Caco-2 (cell line): ENCODE measurements at regions not wholly inside any gene's neighbourhood (a gene's known extent, or its start where the extent isn't known, plus 50 kb on each side); places are given as distances from the start of the nearest gene placed in this dataset.

ENCODE experiments used
- BruUV-seq: library from RNA; stranded (reverse); fragments of 400-500 nt; replicated peaks from 2 replicates; lab custom pipeline; 2021; lab: Mats Ljungman, UMichigan
- CTCF ChIA-PET: fragments of 300-600 bp; sonication (Branson Sonifier 250); formaldehyde crosslinking; loops from one replicate; lab custom pipeline; 2022; ENCODE audit warnings: antibody characterized with exemption; lab: Charles Lee
- POLR2A ChIA-PET: fragments of 300-600 bp; sonication (Branson Sonifier 250); formaldehyde crosslinking; loops from one replicate; lab custom pipeline; 2022; ENCODE audit warnings: antibody characterized with exemption; lab: Charles Lee
- DNase-seq, 2 experiments: peaks; one replicate each; pipeline versions ENCODE4 v3.0.0 to v3.0.0-alpha.2; 2020 to 2022
- H3K27me3 ChIP-seq: replicated peaks from 2 replicates; pipeline ENCODE4 v1.6.0; 2011; ENCODE audit warnings: low read length; ENCODE audit not compliant: control insufficient read depth, insufficient read depth
- H3K36me3 ChIP-seq: 2 replicates; pipeline ENCODE4 v1.5.1; 2011; ENCODE audit warnings: low read length; ENCODE audit not compliant: control insufficient read depth, insufficient read depth
- H3K4me1 ChIP-seq: fragments of 250-450 bp; sonication (Bioruptor Pico); 2 replicates; pipeline ENCODE4 v1.5.1; 2020; ENCODE audit warnings: mild to moderate bottlenecking
- H3K4me3 ChIP-seq: 2 replicates; pipeline ENCODE4 v1.5.1; 2011; ENCODE audit warnings: low read depth, mild to moderate bottlenecking, control low read depth, low read length
- H3K9me3 ChIP-seq: fragments of 250-450 bp; sonication (Bioruptor Pico); 2 replicates; pipeline ENCODE4 v1.5.1; 2020; ENCODE audit warnings: mild to moderate bottlenecking, moderate library complexity
- H3K27ac Mint-ChIP-seq: one replicate; pipeline ENCODE4 v1.8.0; 2022; ENCODE audit warnings: mixed read lengths; ENCODE audit not compliant: unreplicated experiment
- H3K27me3 Mint-ChIP-seq: one replicate; pipeline ENCODE4 v1.8.0; 2022; ENCODE audit warnings: mixed read lengths; ENCODE audit not compliant: insufficient read depth, unreplicated experiment
- H3K36me3 Mint-ChIP-seq: one replicate; pipeline ENCODE4 v1.8.0; 2022; ENCODE audit warnings: mild to moderate bottlenecking, mixed read lengths; ENCODE audit not compliant: insufficient read depth, unreplicated experiment
- H3K4me1 Mint-ChIP-seq: one replicate; pipeline ENCODE4 v1.8.0; 2022; ENCODE audit warnings: low read depth, mixed read lengths; ENCODE audit not compliant: unreplicated experiment
- H3K4me3 Mint-ChIP-seq: one replicate; pipeline ENCODE4 v1.8.0; 2022; ENCODE audit warnings: mild to moderate bottlenecking, moderate library complexity, mixed read lengths; ENCODE audit not compliant: unreplicated experiment
- H3K9me3 Mint-ChIP-seq: one replicate; pipeline ENCODE4 v1.8.0; 2022; ENCODE audit warnings: mixed read lengths; ENCODE audit not compliant: unreplicated experiment
- intact Hi-C: fragments of 100-400 bp; cut with micrococcal nuclease; formaldehyde crosslinking; loops from one replicate; pipeline ENCODE4 v1.10.0; 2022; ENCODE audit not compliant: unreplicated experiment
- TF ChIP-seq, protein P1 (sequence below), 2 experiments: fragments of 200-600 bp in 1 of 2; IDR thresholded peaks; 1 replicate in 1 of 2; 2 replicates in 1 of 2; pipeline versions ENCODE4 v1.5.1 to v1.8.0; 2011 to 2022; ENCODE audit warnings: antibody characterized with exemption in 1 of 2, control low read depth in 1 of 2, inconsistent platforms in 1 of 2, low read depth in 1 of 2, low read length in 1 of 2, mild to moderate bottlenecking in 1 of 2, moderate library complexity in 1 of 2; ENCODE audit not compliant: insufficient read depth in 1 of 2, severe bottlenecking in 1 of 2, unreplicated experiment in 1 of 2

DNA sequence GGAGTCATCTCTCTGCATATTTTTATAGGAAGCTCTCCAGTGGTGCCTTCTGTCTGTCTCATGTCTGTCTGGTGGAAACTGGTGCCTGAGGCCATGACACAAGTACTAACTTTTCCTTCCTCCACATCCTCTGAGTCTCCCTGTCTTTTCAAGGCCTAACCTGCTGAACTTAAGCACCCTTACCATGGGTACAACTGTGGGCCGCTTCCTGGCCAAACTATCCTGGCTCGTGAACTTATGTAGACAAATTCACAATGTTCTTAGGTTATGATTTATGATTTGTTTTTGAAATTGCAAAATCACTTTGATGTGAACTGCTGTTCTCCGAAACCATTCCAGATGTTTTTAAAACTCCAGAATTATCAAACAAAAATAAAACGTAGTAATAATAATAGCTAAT is 804.5 kb upstream of the POU3F3 start:
- Mint-ChIP-seq H3K27me3 (peaks cover 2% of the 10 kb centered on the region), H3K27ac (no peak overlapping the region), H3K36me3 (no peaks in the 10 kb centered on the region), H3K9me3 (no peaks in the 10 kb centered on the region), H3K4me1 (no peaks in the 10 kb centered on the region), H3K4me3 (no peak overlapping the region)
- intact Hi-C loops, result no loop called here
- H3K27me3 ChIP-seq, result no peaks in the 10 kb centered on the region
- BruUV-seq, result no TSS peak
- ChIA-PET CTCF (no interaction called here), POLR2A (no interaction called here)
- H3K4me3 ChIP-seq, result no peak overlapping the region
- DNase-seq, result no peak
- no peaks in the 10 kb centered on the region for H3K9me3 ChIP-seq
- no peaks in the 10 kb centered on the region for H3K36me3 ChIP-seq
- no peaks in the 10 kb centered on the region for H3K4me1 ChIP-seq
- TF ChIP-seq, protein P1, sequence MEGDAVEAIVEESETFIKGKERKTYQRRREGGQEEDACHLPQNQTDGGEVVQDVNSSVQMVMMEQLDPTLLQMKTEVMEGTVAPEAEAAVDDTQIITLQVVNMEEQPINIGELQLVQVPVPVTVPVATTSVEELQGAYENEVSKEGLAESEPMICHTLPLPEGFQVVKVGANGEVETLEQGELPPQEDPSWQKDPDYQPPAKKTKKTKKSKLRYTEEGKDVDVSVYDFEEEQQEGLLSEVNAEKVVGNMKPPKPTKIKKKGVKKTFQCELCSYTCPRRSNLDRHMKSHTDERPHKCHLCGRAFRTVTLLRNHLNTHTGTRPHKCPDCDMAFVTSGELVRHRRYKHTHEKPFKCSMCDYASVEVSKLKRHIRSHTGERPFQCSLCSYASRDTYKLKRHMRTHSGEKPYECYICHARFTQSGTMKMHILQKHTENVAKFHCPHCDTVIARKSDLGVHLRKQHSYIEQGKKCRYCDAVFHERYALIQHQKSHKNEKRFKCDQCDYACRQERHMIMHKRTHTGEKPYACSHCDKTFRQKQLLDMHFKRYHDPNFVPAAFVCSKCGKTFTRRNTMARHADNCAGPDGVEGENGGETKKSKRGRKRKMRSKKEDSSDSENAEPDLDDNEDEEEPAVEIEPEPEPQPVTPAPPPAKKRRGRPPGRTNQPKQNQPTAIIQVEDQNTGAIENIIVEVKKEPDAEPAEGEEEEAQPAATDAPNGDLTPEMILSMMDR (IDR thresholded peaks at IDR 0.05; ENCODE audit: insufficient read depth in 1 of 2, low read depth in 1 of 2, low read length in 1 of 2, severe bottlenecking in 1 of 2, unreplicated experiment in 1 of 2), result no peak

DNA sequence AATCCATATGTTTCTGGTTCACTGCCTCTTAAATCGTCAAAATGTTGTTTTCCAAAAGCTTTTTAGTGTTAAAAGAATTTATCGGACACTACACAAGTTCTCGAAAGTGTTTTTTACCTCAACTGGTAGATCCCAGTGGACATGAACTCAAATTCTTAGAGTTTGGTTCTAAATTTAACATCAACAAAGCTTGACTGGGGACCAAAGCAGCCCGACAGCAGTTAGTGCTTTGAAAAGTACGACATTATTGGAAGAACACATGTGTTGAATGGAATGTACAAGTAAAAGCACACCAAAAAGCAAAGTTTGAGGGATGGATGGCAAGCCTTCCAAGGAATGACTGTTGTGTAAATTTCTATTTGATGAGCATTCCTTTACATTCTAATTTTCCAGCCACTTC is 803.9 kb upstream of the POU3F3 start:
- intact Hi-C loops, result no loop called here
- Mint-ChIP-seq H3K4me1 (no peaks in the 10 kb centered on the region), H3K9me3 (no peaks in the 10 kb centered on the region), H3K4me3 (no peak overlapping the region), H3K27me3 (peaks cover 2% of the 10 kb centered on the region), H3K27ac (no peak overlapping the region), H3K36me3 (no peaks in the 10 kb centered on the region)
- no peaks in the 10 kb centered on the region for H3K36me3 ChIP-seq
- CTCF ChIA-PET, result no interaction called here
- H3K27me3 ChIP-seq, result no peaks in the 10 kb centered on the region
- no peak for DNase-seq
- POLR2A ChIA-PET, result no interaction called here
- H3K4me3 ChIP-seq, result no peak overlapping the region
- no peaks in the 10 kb centered on the region for H3K4me1 ChIP-seq
- BruUV-seq, result no TSS peak
- TF ChIP-seq, protein P1 (IDR thresholded peaks at IDR 0.05; ENCODE audit: insufficient read depth in 1 of 2, low read depth in 1 of 2, low read length in 1 of 2, severe bottlenecking in 1 of 2, unreplicated experiment in 1 of 2), result no peak
- H3K9me3 ChIP-seq, result no peaks in the 10 kb centered on the region

DNA sequence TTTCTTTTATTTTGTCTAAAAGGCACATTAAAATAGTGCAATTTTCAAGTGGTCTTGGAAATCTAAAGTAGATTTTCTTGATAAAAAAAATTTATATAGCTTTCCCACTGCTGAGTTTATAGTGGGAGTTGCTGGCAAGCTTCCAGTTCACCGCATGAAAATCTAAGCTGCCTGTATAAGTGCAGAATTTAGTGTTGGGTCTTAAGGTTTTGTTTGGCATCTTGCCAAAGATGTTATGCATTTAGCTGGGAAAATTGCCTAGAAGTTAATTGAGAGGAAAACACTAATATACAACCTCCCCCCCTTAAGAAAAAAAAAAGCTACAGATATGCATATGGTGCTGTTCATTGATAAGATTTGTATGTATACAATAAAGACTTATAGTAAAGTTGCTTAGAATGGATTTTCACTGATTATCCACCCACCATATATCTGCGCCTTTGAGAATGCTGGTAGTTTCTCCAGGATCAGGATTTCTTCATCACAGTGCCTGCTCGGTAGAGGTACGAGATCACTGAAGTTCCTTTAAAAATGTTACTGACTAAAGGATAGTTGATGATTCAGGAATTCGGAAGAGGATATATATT is 803.2 kb upstream of the POU3F3 start:
- H3K4me1 Mint-ChIP-seq, result no peaks in the 10 kb centered on the region
- peaks cover 2% of the 10 kb centered on the region for H3K27me3 Mint-ChIP-seq
- H3K4me1 ChIP-seq, result no peaks in the 10 kb centered on the region
- H3K9me3 ChIP-seq, result no peaks in the 10 kb centered on the region
- POLR2A ChIA-PET, result no interaction called here
- CTCF ChIA-PET, result no interaction called here
- intact Hi-C loops, result no loop called here
- no peak overlapping the region for H3K4me3 ChIP-seq
- TF ChIP-seq, protein P1 (IDR thresholded peaks at IDR 0.05; ENCODE audit: insufficient read depth in 1 of 2, low read depth in 1 of 2, low read length in 1 of 2, severe bottlenecking in 1 of 2, unreplicated experiment in 1 of 2), result no peak
- no peaks in the 10 kb centered on the region for H3K36me3 Mint-ChIP-seq
- no peaks in the 10 kb centered on the region for H3K9me3 Mint-ChIP-seq
- H3K4me3 Mint-ChIP-seq, result no peak overlapping the region
- DNase-seq, result no peak
- BruUV-seq, result no TSS peak
- no peak overlapping the region for H3K27ac Mint-ChIP-seq
- no peaks in the 10 kb centered on the region for H3K36me3 ChIP-seq
- no peaks in the 10 kb centered on the region for H3K27me3 ChIP-seq
